WI38 (cell line): ENCODE measurements at regions not wholly inside any gene's neighbourhood (a gene's known extent, or its start where the extent isn't known, plus 50 kb on each side); places are given as distances from the start of the nearest gene placed in this dataset.
"Not testable (repeated sequence)": the region's sequence is repeated elsewhere in the genome, so short reads cannot be mapped to it uniquely, and the experiment has no call there.

Experiments
- H3K4me3 ChIP-seq: 2 replicates; pipeline ENCODE4 v1.5.1; 2011; ENCODE audit warnings: low read depth, mild to moderate bottlenecking, control low read depth, low read length
- TF ChIP-seq, protein P1 (sequence below): IDR thresholded peaks from 2 replicates; pipeline ENCODE4 v1.5.1; 2012; ENCODE audit warnings: low read depth, mild to moderate bottlenecking, control low read depth, low read length

DNA sequence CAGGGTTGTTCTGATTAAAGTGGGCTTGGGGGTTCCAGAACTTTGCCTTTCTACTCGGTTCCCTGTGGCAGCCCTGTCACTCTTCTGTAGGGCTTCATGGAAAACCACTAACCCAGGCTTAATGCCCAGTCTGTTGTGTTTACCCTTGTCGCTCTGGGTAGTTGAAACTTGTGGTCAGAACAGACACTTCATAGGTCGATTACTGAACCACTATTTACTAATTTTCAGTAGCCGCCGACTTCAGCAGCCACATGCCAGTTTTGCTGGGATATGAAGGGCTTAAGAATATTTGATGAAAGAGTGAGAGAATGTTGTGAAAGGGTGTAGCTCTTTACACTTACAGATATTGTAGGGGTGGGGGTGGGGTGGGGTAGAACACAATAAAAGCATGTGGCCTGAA lies 362.3 kb downstream of the RND3 start:
- TF ChIP-seq, protein P1, sequence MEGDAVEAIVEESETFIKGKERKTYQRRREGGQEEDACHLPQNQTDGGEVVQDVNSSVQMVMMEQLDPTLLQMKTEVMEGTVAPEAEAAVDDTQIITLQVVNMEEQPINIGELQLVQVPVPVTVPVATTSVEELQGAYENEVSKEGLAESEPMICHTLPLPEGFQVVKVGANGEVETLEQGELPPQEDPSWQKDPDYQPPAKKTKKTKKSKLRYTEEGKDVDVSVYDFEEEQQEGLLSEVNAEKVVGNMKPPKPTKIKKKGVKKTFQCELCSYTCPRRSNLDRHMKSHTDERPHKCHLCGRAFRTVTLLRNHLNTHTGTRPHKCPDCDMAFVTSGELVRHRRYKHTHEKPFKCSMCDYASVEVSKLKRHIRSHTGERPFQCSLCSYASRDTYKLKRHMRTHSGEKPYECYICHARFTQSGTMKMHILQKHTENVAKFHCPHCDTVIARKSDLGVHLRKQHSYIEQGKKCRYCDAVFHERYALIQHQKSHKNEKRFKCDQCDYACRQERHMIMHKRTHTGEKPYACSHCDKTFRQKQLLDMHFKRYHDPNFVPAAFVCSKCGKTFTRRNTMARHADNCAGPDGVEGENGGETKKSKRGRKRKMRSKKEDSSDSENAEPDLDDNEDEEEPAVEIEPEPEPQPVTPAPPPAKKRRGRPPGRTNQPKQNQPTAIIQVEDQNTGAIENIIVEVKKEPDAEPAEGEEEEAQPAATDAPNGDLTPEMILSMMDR = no peak

DNA sequence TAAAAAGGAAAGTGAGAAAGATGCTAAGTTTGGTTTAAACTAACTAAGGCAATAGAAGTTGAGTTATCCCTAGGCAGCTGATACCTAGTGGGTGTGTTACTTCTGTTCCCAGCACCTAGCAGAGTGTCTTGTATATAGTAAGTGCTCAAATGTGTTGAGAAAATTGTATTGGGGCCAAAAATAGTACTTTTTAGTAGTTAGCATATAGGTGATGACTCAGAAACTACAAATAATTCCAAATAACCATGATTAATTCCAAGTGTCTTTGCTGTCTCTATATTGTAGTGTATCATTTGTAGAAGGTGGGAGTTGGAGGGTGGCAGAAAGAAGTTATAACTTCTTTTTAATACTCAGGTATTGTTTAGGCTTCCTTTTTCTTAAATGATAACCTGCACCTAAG lies 362.7 kb downstream of the RND3 start:
- H3K4me3 ChIP-seq = no peak overlapping the region
- TF ChIP-seq, protein P1 = no peak

More for the DNA sequence above, 362.3 kb downstream of the RND3 start:
- no peak overlapping the region for H3K4me3 ChIP-seq

DNA sequence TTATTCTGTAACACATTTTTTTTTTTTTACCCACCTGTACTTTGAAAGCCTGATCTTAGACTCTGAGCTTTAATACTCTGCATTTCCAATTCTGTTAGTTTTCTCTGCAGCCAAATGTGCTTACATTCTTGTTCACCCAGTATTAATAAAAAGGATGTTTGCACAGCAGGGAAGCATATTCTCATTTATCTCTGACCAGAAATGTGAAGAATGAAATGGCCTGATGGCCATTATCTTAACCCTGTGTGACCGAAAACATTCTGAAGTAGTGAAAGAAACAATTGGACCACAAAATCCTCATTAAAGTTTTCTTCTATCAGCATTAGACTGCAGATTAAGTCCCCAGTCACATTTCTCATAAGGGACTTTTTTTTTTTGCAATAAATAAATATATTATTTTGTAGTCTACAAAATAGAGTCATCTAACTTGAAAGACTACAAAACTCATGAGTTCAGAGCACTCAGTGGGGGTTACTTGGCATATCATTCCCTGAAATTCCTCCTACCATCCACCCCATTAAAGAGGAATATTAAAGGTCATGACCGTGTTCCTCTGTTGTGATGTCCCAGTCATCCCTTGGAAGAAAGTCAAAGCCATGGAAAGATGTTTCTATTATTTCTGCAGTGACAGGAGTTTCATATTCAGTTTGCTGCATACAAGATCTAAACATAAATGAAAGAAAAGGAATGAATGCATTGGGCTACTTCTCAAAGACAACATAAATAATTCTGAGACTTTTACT lies 364.4 kb downstream of the RND3 start:
- no peak overlapping the region for H3K4me3 ChIP-seq
- TF ChIP-seq, protein P1 = no peak

DNA sequence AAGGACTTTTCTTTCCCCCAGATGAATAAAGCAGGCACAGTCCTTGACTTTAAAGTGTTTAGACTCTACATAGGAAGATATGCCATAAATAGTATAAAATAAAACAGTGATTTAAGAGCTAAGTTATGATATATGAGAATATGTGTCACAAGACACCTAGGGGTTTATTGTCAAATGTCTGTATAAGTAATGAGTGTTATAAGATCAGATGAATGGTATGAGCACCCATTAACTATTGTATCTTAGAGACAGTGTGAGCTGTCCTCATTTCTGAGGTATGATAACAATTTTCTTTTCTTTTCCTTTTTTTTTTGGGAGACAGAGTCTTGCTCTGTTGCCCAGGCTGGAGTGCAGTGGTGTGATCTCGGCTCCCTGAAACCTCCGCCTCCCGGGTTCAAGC lies 365.3 kb downstream of the RND3 start:
- H3K4me3 ChIP-seq = no peak overlapping the region
- TF ChIP-seq, protein P1 = no peak

DNA sequence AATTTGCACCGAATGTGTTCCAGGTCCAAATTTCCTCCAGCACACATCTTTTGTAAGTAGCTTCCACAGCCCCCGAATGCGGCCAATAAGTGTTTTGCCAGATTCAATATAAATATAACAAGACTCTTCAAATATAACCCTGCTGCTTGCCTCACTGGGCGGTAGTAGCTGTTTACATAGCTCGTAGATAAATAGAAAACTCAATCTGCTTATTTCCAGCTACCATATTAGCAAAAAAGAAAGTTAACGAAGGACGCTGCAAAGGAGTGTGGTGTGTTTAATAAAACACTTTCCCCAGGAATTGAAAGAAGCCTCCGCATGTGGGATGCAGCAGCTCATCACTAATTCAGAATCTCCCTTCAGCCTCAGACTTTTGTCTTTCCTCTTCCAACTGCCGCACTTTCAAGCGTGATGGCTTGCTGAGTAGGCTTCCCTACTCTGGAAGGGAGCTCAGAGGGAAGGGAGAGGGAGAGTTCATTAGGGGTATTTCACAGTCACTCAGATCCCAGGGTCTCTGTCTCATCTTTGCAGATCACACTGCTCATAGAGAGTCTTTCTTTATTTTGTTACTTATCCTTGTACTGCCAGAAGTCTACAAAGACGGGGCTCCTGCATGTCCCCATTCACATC lies 367.0 kb downstream of the RND3 start:
- H3K4me3 ChIP-seq = no peak overlapping the region
- TF ChIP-seq, protein P1 = no peak

DNA sequence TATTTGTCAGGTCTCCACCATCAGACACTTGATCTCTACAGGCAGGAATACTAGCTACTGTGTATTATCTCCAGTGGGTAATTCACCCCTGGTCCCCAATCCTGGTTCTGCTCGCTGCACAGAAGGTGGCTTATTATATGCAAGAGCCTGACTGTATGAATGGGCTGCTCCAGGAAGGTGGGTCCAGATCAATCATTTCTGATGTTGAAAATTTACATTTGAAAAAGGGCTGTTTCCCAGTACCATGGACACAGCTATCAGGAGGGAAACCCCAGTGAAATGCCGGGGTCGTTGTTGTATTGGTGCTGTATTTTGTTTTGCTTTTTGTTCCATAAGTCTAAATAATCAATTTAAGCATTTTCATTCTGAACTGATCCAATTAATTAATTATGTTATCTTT lies 367.6 kb downstream of the RND3 start:
- no peak overlapping the region for H3K4me3 ChIP-seq
- TF ChIP-seq, protein P1 = no peak

DNA sequence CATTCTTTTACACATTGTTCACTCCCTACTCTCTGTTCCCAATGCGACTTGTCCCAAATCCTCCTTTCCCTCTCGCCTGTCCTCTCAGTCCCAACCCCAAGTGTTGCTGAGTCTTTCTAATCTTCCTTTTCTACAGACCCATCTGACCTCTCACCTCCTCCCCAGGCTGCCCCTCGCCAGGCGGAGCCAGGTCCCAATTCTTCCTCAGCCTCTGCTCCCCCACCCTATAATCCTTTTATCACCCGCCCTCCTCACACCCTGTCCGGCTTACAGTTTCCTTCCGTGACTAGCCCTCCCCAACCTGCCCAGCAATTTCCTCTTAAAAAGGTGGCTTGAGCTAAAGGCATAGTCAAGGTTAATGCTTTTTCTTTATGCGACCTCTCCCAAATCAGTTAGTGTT lies 373.4 kb downstream of the RND3 start:
- not testable (repeated sequence) for H3K4me3 ChIP-seq
